ENCODE measurements at regions not wholly inside any gene's neighbourhood (a gene's known extent, or its start where the extent isn't known, plus 50 kb on each side); places are given as distances from the start of the nearest gene placed in this dataset.

- Mint-ChIP-seq H3K4me3 (no peak overlapping the region), H3K36me3 (no peaks in the 10 kb centered on the region), H3K9me3 (no peaks in the 10 kb centered on the region), H3K27ac (peak overlapping the region; percentile 44), H3K27me3 (ENCODE audit: insufficient read depth, low read depth) (no peaks in the 10 kb centered on the region), H3K4me1 (peaks cover 19% of the 10 kb centered on the region)
- Histone ChIP-seq H3K4me1 (peaks cover 6% of the 10 kb centered on the region), H3K9me3 (ENCODE audit: low read depth) (no peaks in the 10 kb centered on the region), H2AFZ (replicated peaks) (no peak overlapping the region), H3K36me3 (no peaks in the 10 kb centered on the region), H3F3A (ENCODE audit: low read depth) (no peaks in the 10 kb centered on the region), H3K79me2 (ENCODE audit: low read depth) (no peaks in the 10 kb centered on the region), H3K4me2 (no peak overlapping the region), H4K20me1 (ENCODE audit: low read depth) (no peaks in the 10 kb centered on the region), H3K4me3 (no peak overlapping the region), H3K27ac (no peak overlapping the region), H3K27me3 (no peaks in the 10 kb centered on the region), H3K9ac (no peak overlapping the region)
- TF ChIP-seq EZH2phosphoT487 (IDR thresholded peaks at IDR 0.05): no peak
- TF ChIP-seq EZH2 (IDR thresholded peaks at IDR 0.05): no peak
- no peak for TF ChIP-seq CTCF (IDR thresholded peaks at IDR 0.05)
- DNase-seq (ENCODE audit: low spot score): no peak
Measured at GRCh38 chr7:114183311-114184088, 231.1 kb upstream of the FOXP2 start.

GRCh38 chr7:114182837-114183236 lies 231.8 kb upstream of the FOXP2 start:
- Histone ChIP-seq H3K9me3 (ENCODE audit: low read depth) (no peaks in the 10 kb centered on the region), H3K9ac (no peak overlapping the region), H3K4me3 (no peak overlapping the region), H3K36me3 (no peaks in the 10 kb centered on the region), H4K20me1 (ENCODE audit: low read depth) (no peaks in the 10 kb centered on the region), H3K4me1 (peaks cover 6% of the 10 kb centered on the region), H3F3A (ENCODE audit: low read depth) (no peaks in the 10 kb centered on the region), H2AFZ (replicated peaks) (no peak overlapping the region), H3K79me2 (ENCODE audit: low read depth) (no peaks in the 10 kb centered on the region), H3K4me2 (no peak overlapping the region), H3K27ac (no peak overlapping the region), H3K27me3 (no peaks in the 10 kb centered on the region)
- H3K4me1 Mint-ChIP-seq: peaks cover 19% of the 10 kb centered on the region
- H3K36me3 Mint-ChIP-seq: no peaks in the 10 kb centered on the region
- no peaks in the 10 kb centered on the region for H3K9me3 Mint-ChIP-seq
- H3K27ac Mint-ChIP-seq: peak overlapping the region; percentile 44
- peak; percentile 30 for DNase-seq (ENCODE audit: low spot score)
- TF ChIP-seq EZH2 (IDR thresholded peaks at IDR 0.05) (no peak), CTCF (IDR thresholded peaks at IDR 0.05) (no peak), EZH2phosphoT487 (IDR thresholded peaks at IDR 0.05) (no peak)
- no peak overlapping the region for H3K4me3 Mint-ChIP-seq
- H3K27me3 Mint-ChIP-seq (ENCODE audit: insufficient read depth, low read depth): no peaks in the 10 kb centered on the region

DNA sequence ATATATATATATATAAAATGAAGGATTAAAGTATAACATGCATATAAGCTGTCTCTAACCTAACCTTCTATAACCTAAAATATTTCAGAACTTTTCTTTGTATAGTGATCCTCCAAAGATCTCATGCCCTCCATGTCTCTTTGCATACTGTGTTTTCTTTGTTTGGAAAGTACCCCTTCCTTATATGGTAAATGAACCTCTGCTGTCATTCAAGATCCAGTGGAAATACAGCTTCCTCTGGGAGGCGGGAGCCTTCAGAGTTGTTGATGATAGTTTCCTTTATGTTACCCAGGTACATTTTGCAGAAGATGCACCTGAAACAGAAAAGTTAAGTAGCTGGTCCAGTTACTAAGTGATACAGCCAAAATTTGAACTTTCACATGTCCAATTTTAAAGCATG lies 233.3 kb upstream of the FOXP2 start:
- no peaks in the 10 kb centered on the region for H3K36me3 ChIP-seq
- no peak overlapping the region for H2AFZ ChIP-seq (replicated peaks)
- Mint-ChIP-seq H3K4me1 (peaks cover 19% of the 10 kb centered on the region), H3K4me3 (no peak overlapping the region), H3K27me3 (ENCODE audit: insufficient read depth, low read depth) (no peaks in the 10 kb centered on the region), H3K27ac (peak overlapping the region; percentile 57), H3K36me3 (no peaks in the 10 kb centered on the region), H3K9me3 (no peaks in the 10 kb centered on the region)
- no peak overlapping the region for H3K9ac ChIP-seq
- TF ChIP-seq CTCF (IDR thresholded peaks at IDR 0.05): no peak
- no peak for TF ChIP-seq EZH2phosphoT487 (IDR thresholded peaks at IDR 0.05)
- TF ChIP-seq EZH2 (IDR thresholded peaks at IDR 0.05): no peak
- no peaks in the 10 kb centered on the region for H3F3A ChIP-seq (ENCODE audit: low read depth)
- no peak overlapping the region for H3K27ac ChIP-seq
- no peaks in the 10 kb centered on the region for H3K9me3 ChIP-seq (ENCODE audit: low read depth)
- H3K4me3 ChIP-seq: no peak overlapping the region
- no peak overlapping the region for H3K4me2 ChIP-seq
- H4K20me1 ChIP-seq (ENCODE audit: low read depth): no peaks in the 10 kb centered on the region
- no peaks in the 10 kb centered on the region for H3K79me2 ChIP-seq (ENCODE audit: low read depth)
- no peaks in the 10 kb centered on the region for H3K27me3 ChIP-seq
- DNase-seq (ENCODE audit: low spot score): no peak
- H3K4me1 ChIP-seq: peaks cover 6% of the 10 kb centered on the region

Data from neural progenitor cell (in vitro differentiated cells).